Glutamatergic neuron (in vitro differentiated cells): ENCODE measurements at regions not wholly inside any gene's neighbourhood (a gene's known extent, or its start where the extent isn't known, plus 50 kb on each side); places are given as distances from the start of the nearest gene placed in this dataset.
"Not testable (repeated sequence)": the region's sequence is repeated elsewhere in the genome, so short reads cannot be mapped to it uniquely, and the experiment has no call there.

Experiments
- DNase-seq: peaks from one replicate; pipeline ENCODE4 v3.0.0; 2022
- H3K27ac Mint-ChIP-seq: one replicate; pipeline ENCODE4 v1.8.0; 2020; ENCODE audit warnings: mild to moderate bottlenecking, mixed read lengths, inconsistent platforms; ENCODE audit not compliant: unreplicated experiment
- H3K27me3 Mint-ChIP-seq: one replicate; pipeline ENCODE4 v1.8.0; 2020; ENCODE audit warnings: mild to moderate bottlenecking, moderate library complexity, mixed read lengths, inconsistent platforms; ENCODE audit not compliant: unreplicated experiment
- H3K36me3 Mint-ChIP-seq: one replicate; pipeline ENCODE4 v1.8.0; 2020; ENCODE audit warnings: mild to moderate bottlenecking, mixed read lengths, inconsistent platforms; ENCODE audit not compliant: unreplicated experiment
- H3K4me1 Mint-ChIP-seq: one replicate; pipeline ENCODE4 v1.8.0; 2020; ENCODE audit warnings: mild to moderate bottlenecking, low read depth, mixed read lengths, inconsistent platforms; ENCODE audit not compliant: unreplicated experiment
- H3K4me3 Mint-ChIP-seq: one replicate; pipeline ENCODE4 v1.8.0; 2020; ENCODE audit warnings: mild to moderate bottlenecking, mixed read lengths, inconsistent platforms; ENCODE audit not compliant: unreplicated experiment
- H3K9me3 Mint-ChIP-seq: one replicate; pipeline ENCODE4 v1.8.0; 2020; ENCODE audit warnings: mild to moderate bottlenecking, moderate library complexity, mixed read lengths, inconsistent platforms; ENCODE audit not compliant: unreplicated experiment
- TF ChIP-seq, protein P1 (sequence below): fragments of 200-600 bp; sonication (generic); IDR thresholded peaks from one replicate; pipeline ENCODE4 v1.5.0; 2021; ENCODE audit not compliant: partially characterized antibody, unreplicated experiment

DNA sequence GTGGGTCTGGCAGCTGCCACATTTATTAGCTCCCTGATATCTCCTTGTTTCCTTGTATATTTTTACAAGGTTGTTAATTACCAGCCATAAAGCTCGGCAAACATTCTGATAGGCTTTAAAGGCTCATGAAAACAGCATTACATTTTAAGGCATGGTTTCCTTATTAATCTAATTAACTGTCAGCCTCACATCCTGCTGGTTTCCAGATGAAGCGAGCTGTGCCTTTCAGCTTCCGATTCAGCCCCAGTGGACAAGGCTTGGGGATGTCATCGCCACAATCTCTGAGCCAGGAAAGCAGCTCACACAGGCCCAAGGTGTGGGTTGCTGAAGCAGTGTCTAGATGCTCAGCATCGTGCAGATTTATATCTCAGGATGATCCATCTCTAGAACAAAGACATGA lies 66.0 kb upstream of the RALY start:
- H3K36me3 Mint-ChIP-seq = no peaks in the 10 kb centered on the region
- peaks cover 9% of the 10 kb centered on the region for H3K27me3 Mint-ChIP-seq
- TF ChIP-seq, protein P1, sequence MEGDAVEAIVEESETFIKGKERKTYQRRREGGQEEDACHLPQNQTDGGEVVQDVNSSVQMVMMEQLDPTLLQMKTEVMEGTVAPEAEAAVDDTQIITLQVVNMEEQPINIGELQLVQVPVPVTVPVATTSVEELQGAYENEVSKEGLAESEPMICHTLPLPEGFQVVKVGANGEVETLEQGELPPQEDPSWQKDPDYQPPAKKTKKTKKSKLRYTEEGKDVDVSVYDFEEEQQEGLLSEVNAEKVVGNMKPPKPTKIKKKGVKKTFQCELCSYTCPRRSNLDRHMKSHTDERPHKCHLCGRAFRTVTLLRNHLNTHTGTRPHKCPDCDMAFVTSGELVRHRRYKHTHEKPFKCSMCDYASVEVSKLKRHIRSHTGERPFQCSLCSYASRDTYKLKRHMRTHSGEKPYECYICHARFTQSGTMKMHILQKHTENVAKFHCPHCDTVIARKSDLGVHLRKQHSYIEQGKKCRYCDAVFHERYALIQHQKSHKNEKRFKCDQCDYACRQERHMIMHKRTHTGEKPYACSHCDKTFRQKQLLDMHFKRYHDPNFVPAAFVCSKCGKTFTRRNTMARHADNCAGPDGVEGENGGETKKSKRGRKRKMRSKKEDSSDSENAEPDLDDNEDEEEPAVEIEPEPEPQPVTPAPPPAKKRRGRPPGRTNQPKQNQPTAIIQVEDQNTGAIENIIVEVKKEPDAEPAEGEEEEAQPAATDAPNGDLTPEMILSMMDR = no peak
- peaks cover 1% of the 10 kb centered on the region for H3K9me3 Mint-ChIP-seq
- no peak for DNase-seq
- no peak overlapping the region for H3K4me3 Mint-ChIP-seq
- no peak overlapping the region for H3K27ac Mint-ChIP-seq
- H3K4me1 Mint-ChIP-seq = no peaks in the 10 kb centered on the region

DNA sequence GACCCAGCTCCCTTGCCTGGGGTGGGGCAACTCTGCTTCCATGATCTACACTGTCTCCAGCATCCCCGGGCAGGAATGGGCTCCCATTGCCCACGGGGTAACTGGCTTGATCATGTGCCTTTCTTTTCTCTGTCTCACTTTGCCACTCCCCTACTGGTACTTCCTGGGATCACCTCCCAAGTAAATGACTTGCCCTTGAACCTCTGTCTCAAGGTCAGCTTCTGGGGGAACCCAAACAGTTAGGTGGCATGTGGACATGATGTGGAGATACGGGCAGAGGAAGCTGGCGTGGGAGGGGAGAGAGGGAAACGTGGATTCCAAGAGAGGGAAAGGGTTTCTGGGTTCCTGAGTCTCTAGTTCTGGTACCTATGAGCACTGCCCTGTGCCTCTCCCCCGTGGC lies 63.8 kb upstream of the RALY start:
- no peak for DNase-seq
- no peaks in the 10 kb centered on the region for H3K4me1 Mint-ChIP-seq
- no peak overlapping the region for H3K27ac Mint-ChIP-seq
- TF ChIP-seq, protein P1 = no peak
- peaks cover 1% of the 10 kb centered on the region for H3K9me3 Mint-ChIP-seq
- H3K4me3 Mint-ChIP-seq = no peak overlapping the region
- H3K27me3 Mint-ChIP-seq = peaks cover 7% of the 10 kb centered on the region
- no peaks in the 10 kb centered on the region for H3K36me3 Mint-ChIP-seq

DNA sequence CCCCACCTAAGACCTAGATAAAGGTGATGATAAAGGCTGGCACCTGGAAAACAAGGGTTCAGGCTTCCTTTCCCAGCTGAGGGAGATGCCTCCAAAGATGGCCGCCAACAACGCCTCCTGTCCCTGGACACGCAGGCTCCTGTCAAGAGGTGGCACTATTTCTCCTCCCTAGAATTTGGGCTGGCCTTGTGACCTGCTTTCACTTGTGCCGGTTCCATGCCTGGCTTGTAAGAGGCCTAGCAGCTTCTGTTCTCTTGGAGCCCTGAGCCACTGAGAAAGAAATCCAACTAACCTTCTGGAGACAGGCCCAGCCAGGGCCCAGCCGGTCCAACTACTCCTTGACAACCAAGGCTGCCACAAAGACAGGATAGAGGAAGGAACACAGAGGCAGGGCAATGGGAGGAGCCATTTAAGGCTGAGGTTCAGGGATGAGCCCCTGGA lies 60.2 kb upstream of the RALY start:
- H3K4me1 Mint-ChIP-seq = no peaks in the 10 kb centered on the region
- TF ChIP-seq, protein P1 = no peak
- peaks cover 5% of the 10 kb centered on the region for H3K27me3 Mint-ChIP-seq
- H3K9me3 Mint-ChIP-seq = peaks cover 1% of the 10 kb centered on the region
- H3K27ac Mint-ChIP-seq = no peak overlapping the region
- no peak overlapping the region for H3K4me3 Mint-ChIP-seq
- H3K36me3 Mint-ChIP-seq = no peaks in the 10 kb centered on the region
- DNase-seq = peak; percentile 38

DNA sequence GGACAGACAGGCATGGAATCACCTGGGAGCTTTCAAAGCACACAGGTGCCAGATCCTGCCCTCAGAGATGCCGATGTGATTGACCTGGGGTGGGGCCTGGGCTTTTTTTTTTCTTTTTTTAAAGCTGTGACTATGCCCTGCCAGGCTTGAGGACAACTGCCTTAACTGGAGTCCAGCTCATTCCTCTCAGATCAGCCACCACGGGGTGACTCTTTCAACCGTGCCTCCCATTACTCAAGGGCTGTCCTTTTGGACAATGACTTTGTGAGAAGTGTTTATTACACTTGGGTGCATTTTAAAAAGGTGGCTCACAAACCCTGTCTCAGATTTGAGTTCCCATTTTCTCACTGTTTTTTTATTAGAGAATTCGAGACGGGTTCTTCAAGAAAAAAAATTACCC lies 57.1 kb upstream of the RALY start:
- no peak overlapping the region for H3K27ac Mint-ChIP-seq
- H3K4me3 Mint-ChIP-seq = no peak overlapping the region

DNA sequence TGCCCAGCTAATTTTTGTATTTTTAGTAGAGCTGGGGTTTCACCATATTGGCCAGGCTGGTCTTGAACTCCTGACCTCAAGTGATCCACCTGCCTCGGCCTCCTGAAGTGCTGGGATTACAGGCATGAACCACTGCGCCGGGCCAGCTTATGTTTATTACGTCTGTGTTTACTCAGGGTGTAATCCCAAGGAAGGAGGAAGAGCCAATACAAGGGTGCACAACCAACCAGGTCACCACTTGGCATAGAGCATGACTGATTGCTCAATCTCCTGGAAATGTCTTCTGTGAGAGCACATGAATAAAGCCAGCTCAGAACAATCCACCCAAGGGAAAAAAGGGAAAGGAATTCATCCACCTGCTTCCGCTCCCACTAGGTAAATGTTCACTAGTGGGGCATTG lies 54.7 kb upstream of the RALY start:
- DNase-seq, H3K27me3 Mint-ChIP-seq, H3K4me3 Mint-ChIP-seq, H3K27ac Mint-ChIP-seq, H3K9me3 Mint-ChIP-seq, H3K36me3 Mint-ChIP-seq, H3K4me1 Mint-ChIP-seq: not testable (repeated sequence)

More for the DNA sequence above, 57.1 kb upstream of the RALY start:
- TF ChIP-seq, protein P1 = no peak
- H3K36me3 Mint-ChIP-seq = no peaks in the 10 kb centered on the region
- no peaks in the 10 kb centered on the region for H3K4me1 Mint-ChIP-seq
- no peak for DNase-seq
- peaks cover 7% of the 10 kb centered on the region for H3K27me3 Mint-ChIP-seq
- no peaks in the 10 kb centered on the region for H3K9me3 Mint-ChIP-seq

DNA sequence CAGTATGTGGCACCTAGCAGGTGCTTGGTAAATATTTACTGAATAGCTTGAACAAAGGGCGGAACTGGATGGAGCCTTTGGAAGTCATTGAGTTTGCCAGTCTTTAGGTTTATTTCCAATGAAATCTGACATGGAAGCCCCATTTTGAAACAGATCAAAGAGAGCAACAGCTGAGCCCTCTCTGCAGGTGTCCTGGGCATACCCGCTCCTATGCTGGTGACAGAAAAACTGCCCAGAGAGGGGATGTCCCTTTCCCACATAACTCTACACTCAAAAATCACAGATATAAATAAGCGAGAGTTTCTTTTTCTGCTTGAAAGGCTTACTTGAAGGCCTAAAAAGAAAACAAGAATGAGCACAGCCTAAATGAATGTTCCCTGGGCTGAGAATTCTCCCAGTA lies 53.0 kb upstream of the RALY start:
- no peak for DNase-seq
- Mint-ChIP-seq H3K4me1 (peaks cover 6% of the 10 kb centered on the region), H3K27ac (no peak overlapping the region), H3K36me3 (no peaks in the 10 kb centered on the region), H3K4me3 (no peak overlapping the region), H3K9me3 (no peaks in the 10 kb centered on the region), H3K27me3 (peaks cover 5% of the 10 kb centered on the region)
- TF ChIP-seq, protein P1 = no peak
